Parathyroid adenoma (tissue), 2 donors: ENCODE measurements at regions not wholly inside any gene's neighbourhood (a gene's known extent, or its start where the extent isn't known, plus 50 kb on each side); places are given as distances from the start of the nearest gene placed in this dataset.
"Not testable (repeated sequence)": the region's sequence is repeated elsewhere in the genome, so short reads cannot be mapped to it uniquely, and the experiment has no call there.

ENCODE experiments used
- H2AFZ ChIP-seq: fragments of 300-600 bp; sonication (generic); one replicate; pipeline ENCODE4 v1.7.0; 2017; ENCODE audit warnings: antibody characterized with exemption, mild to moderate bottlenecking
- H3K27ac ChIP-seq: fragments of 300-600 bp; sonication (generic); one replicate; pipeline ENCODE4 v1.7.0; 2017
- H3K27me3 ChIP-seq: fragments of 300-600 bp; sonication (generic); one replicate; pipeline ENCODE4 v1.7.0; 2017; ENCODE audit warnings: low read length; ENCODE audit not compliant: control insufficient read depth, insufficient read depth
- H3K36me3 ChIP-seq: fragments of 300-600 bp; sonication (generic); one replicate; pipeline ENCODE4 v1.7.0; 2017; ENCODE audit warnings: low read length; ENCODE audit not compliant: control insufficient read depth, insufficient read depth
- H3K4me1 ChIP-seq: fragments of 300-600 bp; sonication (generic); one replicate; pipeline ENCODE4 v1.7.0; 2017; ENCODE audit warnings: control low read depth
- H3K4me2 ChIP-seq: fragments of 300-600 bp; sonication (generic); one replicate; pipeline ENCODE4 v1.7.0; 2017; ENCODE audit warnings: low read length
- H3K4me3 ChIP-seq: fragments of 300-600 bp; sonication (generic); one replicate; pipeline ENCODE4 v1.7.0; 2017; ENCODE audit warnings: low read depth, low read length
- H3K79me2 ChIP-seq: fragments of 300-600 bp; sonication (generic); one replicate; pipeline ENCODE4 v1.7.0; 2017; ENCODE audit warnings: control low read depth
- H3K9ac ChIP-seq: fragments of 300-600 bp; sonication (generic); one replicate; pipeline ENCODE4 v1.7.0; 2017; ENCODE audit warnings: mild to moderate bottlenecking
- H3K9me3 ChIP-seq: fragments of 300-600 bp; sonication (generic); one replicate; pipeline ENCODE4 v1.7.0; 2017; ENCODE audit warnings: low read length; ENCODE audit not compliant: control insufficient read depth
- CTCF ChIP-seq: fragments of 300-600 bp; sonication (generic); IDR thresholded peaks from one replicate; pipeline ENCODE4 v1.7.0; 2017; ENCODE audit warnings: antibody characterized with exemption, mild to moderate bottlenecking
- donor health status: primary hyperparathyroidism.

DNA sequence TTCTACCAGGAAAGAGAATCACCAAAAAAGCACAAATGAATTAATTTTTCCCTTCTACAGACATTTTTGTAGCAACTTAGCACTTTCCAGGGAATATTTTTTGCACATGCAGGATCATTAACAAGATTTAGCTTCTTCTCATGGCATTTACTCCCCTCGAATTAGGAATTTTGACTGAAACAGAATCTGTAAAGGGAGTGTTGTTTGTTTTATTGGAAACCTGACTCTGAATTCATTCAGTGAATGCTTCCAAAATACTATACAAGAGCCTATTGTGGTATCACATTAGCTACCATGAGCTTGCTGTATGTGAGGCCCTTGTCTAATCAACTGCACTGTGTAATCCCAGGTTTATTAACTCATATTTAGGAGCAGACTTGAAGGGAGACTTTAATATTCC lies 130.4 kb upstream of the ATP10A start:
- H3K4me1 ChIP-seq, result no peaks in the 10 kb centered on the region
- no peak overlapping the region for H3K4me2 ChIP-seq
- no peaks in the 10 kb centered on the region for H3K36me3 ChIP-seq
- no peaks in the 10 kb centered on the region for H3K9me3 ChIP-seq
- no peak overlapping the region for H3K9ac ChIP-seq
- no peak for TF ChIP-seq CTCF
- no peaks in the 10 kb centered on the region for H3K27me3 ChIP-seq
- no peak overlapping the region for H3K4me3 ChIP-seq
- H3K79me2 ChIP-seq, result no peaks in the 10 kb centered on the region
- no peak overlapping the region for H2AFZ ChIP-seq
- no peak overlapping the region for H3K27ac ChIP-seq

GRCh38 chr15:25990220-25990619 lies 127.1 kb upstream of the ATP10A start:
- Histone ChIP-seq H3K4me1 (no peaks in the 10 kb centered on the region), H3K4me2 (no peak overlapping the region), H3K27ac (no peak overlapping the region), H3K9me3 (no peaks in the 10 kb centered on the region), H3K79me2 (no peaks in the 10 kb centered on the region), H3K27me3 (no peaks in the 10 kb centered on the region), H3K4me3 (no peak overlapping the region), H3K9ac (no peak overlapping the region), H2AFZ (no peak overlapping the region), H3K36me3 (no peaks in the 10 kb centered on the region)
- no peak for TF ChIP-seq CTCF

DNA sequence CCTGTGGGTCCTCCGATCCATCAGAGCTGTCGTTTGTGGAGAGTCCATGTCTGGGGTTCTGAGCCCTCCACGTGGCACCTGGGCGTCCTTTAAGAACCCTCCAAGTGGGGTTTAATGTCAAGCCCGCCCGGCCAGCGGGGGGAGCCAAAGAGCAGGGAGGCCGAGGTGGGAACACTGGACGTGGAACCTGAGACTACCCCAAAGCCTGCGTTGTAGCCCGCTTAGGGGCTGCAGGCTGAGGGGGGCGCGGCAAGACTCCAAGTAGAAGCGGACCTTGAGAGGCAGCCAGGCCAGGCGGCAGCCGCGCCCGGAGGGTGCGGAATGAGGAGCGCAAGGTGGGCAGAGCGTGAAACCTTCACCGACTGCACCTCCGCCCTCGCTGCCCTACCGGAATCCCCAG lies 126.2 kb upstream of the ATP10A start:
- H3K27ac ChIP-seq, result no peak overlapping the region
- no peak overlapping the region for H3K9ac ChIP-seq
- H3K27me3 ChIP-seq, result no peaks in the 10 kb centered on the region
- H3K36me3 ChIP-seq, result no peaks in the 10 kb centered on the region
- no peaks in the 10 kb centered on the region for H3K9me3 ChIP-seq
- no peaks in the 10 kb centered on the region for H3K4me1 ChIP-seq
- H3K4me2 ChIP-seq, result no peak overlapping the region
- H3K4me3 ChIP-seq, result no peak overlapping the region
- no peak overlapping the region for H2AFZ ChIP-seq
- H3K79me2 ChIP-seq, result no peaks in the 10 kb centered on the region
- TF ChIP-seq CTCF, result no peak

DNA sequence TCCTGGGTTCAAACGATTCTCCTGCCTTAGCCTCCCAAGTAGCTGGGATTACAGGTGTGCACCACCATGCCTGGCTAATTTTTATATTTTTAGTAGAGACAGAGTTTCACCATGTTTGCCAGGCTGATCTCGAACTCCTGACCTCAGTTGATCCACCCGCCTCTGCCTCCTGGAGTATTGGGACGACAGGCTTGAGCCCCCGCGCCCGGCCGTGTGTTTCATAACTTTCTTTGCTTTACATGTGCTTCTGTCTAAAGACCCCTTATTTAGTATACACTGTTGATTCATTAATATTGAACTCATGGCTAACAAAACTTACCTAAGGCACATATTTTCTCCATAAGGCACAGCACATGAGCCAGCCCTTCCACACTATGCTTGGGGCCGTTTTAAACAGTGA lies 125.6 kb upstream of the ATP10A start:
- H3K36me3 ChIP-seq, H3K9me3 ChIP-seq, H3K79me2 ChIP-seq, H2AFZ ChIP-seq, H3K4me3 ChIP-seq, H3K4me2 ChIP-seq, H3K4me1 ChIP-seq, H3K27me3 ChIP-seq, H3K27ac ChIP-seq, H3K9ac ChIP-seq: not testable (repeated sequence)

DNA sequence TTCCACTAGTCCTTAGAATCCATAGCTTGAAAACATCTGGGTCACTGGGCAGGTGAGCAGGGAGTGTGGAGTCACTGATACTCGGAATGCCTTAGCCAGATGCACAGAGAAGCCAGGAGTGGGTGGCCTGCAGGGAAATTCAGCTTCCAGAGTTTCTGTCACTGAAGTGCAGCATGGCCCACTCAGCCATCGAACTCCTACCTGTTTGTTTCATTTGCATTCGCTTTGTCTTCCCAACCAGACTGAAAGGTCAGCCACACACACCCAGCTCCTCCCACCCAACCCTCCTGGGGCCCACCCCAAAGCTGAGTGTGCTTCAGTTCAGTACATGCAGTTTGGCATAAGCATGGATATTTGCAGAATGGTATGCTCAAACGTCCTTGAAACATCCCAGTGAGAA lies 124.5 kb upstream of the ATP10A start:
- no peaks in the 10 kb centered on the region for H3K4me1 ChIP-seq
- no peak overlapping the region for H3K27ac ChIP-seq
- no peaks in the 10 kb centered on the region for H3K79me2 ChIP-seq
- H3K36me3 ChIP-seq, result no peaks in the 10 kb centered on the region
- no peak overlapping the region for H2AFZ ChIP-seq
- H3K9me3 ChIP-seq, result no peaks in the 10 kb centered on the region
- H3K9ac ChIP-seq, result no peak overlapping the region
- H3K4me2 ChIP-seq, result no peak overlapping the region
- H3K4me3 ChIP-seq, result no peak overlapping the region
- no peaks in the 10 kb centered on the region for H3K27me3 ChIP-seq
- no peak for TF ChIP-seq CTCF
